T-helper 2 cell treated with Interferon-gamma antibody and Interleukin-4, amounts not matched to agents 5 μg/mL and 100 μg/mL, for 36 hours (primary cell): ENCODE measurements at regions not wholly inside any gene's neighbourhood (a gene's known extent, or its start where the extent isn't known, plus 50 kb on each side); places are given as distances from the start of the nearest gene placed in this dataset.
"Not testable (repeated sequence)": the region's sequence is repeated elsewhere in the genome, so short reads cannot be mapped to it uniquely, and the experiment has no call there.

Experiments
- DNase-seq: peaks from one replicate; pipeline ENCODE4 v3.0.0; 2021; ENCODE audit warnings: low spot score
- H3K27ac Mint-ChIP-seq: one replicate; pipeline ENCODE4 v1.8.0; 2021; ENCODE audit warnings: mild to moderate bottlenecking, mixed read lengths
- H3K27me3 Mint-ChIP-seq: one replicate; pipeline ENCODE4 v1.8.0; 2021; ENCODE audit warnings: low read depth, mixed read lengths
- H3K36me3 Mint-ChIP-seq: one replicate; pipeline ENCODE4 v1.8.0; 2021; ENCODE audit warnings: low read depth, mixed read lengths
- H3K4me1 Mint-ChIP-seq: one replicate; pipeline ENCODE4 v1.8.0; 2021; ENCODE audit warnings: low read depth, mixed read lengths
- H3K4me3 Mint-ChIP-seq: one replicate; pipeline ENCODE4 v1.8.0; 2022; ENCODE audit warnings: mild to moderate bottlenecking, moderate library complexity, mixed read lengths
- H3K9me3 Mint-ChIP-seq: one replicate; pipeline ENCODE4 v1.8.0; 2021; ENCODE audit warnings: mixed read lengths

- not testable (repeated sequence) for H3K9me3 Mint-ChIP-seq, H3K4me1 Mint-ChIP-seq, H3K4me3 Mint-ChIP-seq, H3K36me3 Mint-ChIP-seq, H3K27me3 Mint-ChIP-seq, DNase-seq, H3K27ac Mint-ChIP-seq
Measured at GRCh38 chr7:57839152-57839551, 389.2 kb downstream of the ZNF716 start.

GRCh38 chr7:57867884-57868701 lies 418.1 kb downstream of the ZNF716 start:
- Mint-ChIP-seq H3K9me3 (peaks cover 39% of the 10 kb centered on the region), H3K4me1 (no peaks in the 10 kb centered on the region), H3K27me3 (peaks cover 9% of the 10 kb centered on the region), H3K27ac (peak overlapping the region; percentile 43), H3K36me3 (no peaks in the 10 kb centered on the region), H3K4me3 (no peak overlapping the region)
- DNase-seq, result no peak

DNA sequence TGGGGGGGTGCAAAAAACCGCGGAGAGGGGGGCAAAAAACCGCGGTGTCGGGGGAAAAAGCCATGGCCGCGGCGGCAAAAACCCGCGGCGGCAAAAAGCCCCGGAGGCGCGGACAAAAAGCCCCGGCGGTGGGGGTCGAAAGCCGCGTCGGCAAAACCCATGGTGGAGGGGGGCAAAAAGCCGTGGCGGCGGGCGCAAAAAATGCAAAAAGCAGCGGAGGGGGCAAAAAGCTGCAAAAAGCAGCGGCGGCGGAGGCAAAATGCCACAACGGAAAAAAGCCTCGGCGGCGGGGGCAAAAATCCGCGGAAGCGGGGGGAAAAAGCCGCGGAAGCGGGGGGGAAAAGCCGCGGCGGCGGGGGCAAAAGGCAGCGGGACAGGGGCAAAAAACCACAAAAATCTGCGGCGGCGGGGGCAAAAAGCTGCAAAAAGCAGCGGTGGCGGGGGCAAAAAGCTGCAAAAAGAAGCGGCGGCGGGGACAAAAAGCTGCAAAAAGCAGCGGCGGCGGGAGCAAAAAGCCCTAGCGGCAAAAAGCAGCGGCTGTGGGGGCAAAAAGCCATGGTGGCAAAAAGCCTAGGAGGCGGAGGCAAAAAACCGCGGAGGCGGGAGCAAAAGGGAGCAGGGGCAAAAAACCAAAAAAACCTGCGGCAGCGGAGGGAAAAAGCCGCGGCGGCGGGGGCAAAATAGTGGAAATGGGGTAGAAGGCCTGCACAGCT lies 418.9 kb downstream of the ZNF716 start:
- Mint-ChIP-seq H3K27me3 (peaks cover 9% of the 10 kb centered on the region), H3K9me3 (peaks cover 37% of the 10 kb centered on the region), H3K4me3 (no peak overlapping the region), H3K4me1 (no peaks in the 10 kb centered on the region), H3K36me3 (no peaks in the 10 kb centered on the region), H3K27ac (no peak overlapping the region)
- no peak for DNase-seq
